ENCODE measurements at regions not wholly inside any gene's neighbourhood (a gene's known extent, or its start where the extent isn't known, plus 50 kb on each side); places are given as distances from the start of the nearest gene placed in this dataset.

GRCh38 chr1:238960071-238960470 lies 426.3 kb upstream of the CHRM3 start:
- TF ChIP-seq CTCF (IDR thresholded peaks at IDR 0.05; ENCODE audit: insufficient read depth, low read depth, low read length), result no peak
- no peak for TF ChIP-seq EZH2 (IDR thresholded peaks at IDR 0.05; ENCODE audit: insufficient read depth, low read length)

Measured in astrocyte (in vitro differentiated cells and primary cell).